Neural progenitor cell (in vitro differentiated cells): ENCODE measurements at regions not wholly inside any gene's neighbourhood (a gene's known extent, or its start where the extent isn't known, plus 50 kb on each side); places are given as distances from the start of the nearest gene placed in this dataset.

Source experiments
- EZH2 ChIP-seq: fragments of 200-600 bp; sonication (generic); IDR thresholded peaks from 2 replicates; pipeline ENCODE4 v1.6.1; 2017; ENCODE audit warnings: antibody characterized with exemption, mild to moderate bottlenecking, moderate library complexity
- EZH2phosphoT487 ChIP-seq: fragments of 200-600 bp; sonication (generic); IDR thresholded peaks from 2 replicates; pipeline ENCODE4 v1.6.1; 2017; ENCODE audit warnings: antibody characterized with exemption
- TF ChIP-seq, protein P1 (sequence below): fragments of 200-600 bp; sonication (generic); IDR thresholded peaks from 2 replicates; pipeline ENCODE4 v1.5.1; 2017; ENCODE audit warnings: antibody characterized with exemption, mild to moderate bottlenecking

DNA sequence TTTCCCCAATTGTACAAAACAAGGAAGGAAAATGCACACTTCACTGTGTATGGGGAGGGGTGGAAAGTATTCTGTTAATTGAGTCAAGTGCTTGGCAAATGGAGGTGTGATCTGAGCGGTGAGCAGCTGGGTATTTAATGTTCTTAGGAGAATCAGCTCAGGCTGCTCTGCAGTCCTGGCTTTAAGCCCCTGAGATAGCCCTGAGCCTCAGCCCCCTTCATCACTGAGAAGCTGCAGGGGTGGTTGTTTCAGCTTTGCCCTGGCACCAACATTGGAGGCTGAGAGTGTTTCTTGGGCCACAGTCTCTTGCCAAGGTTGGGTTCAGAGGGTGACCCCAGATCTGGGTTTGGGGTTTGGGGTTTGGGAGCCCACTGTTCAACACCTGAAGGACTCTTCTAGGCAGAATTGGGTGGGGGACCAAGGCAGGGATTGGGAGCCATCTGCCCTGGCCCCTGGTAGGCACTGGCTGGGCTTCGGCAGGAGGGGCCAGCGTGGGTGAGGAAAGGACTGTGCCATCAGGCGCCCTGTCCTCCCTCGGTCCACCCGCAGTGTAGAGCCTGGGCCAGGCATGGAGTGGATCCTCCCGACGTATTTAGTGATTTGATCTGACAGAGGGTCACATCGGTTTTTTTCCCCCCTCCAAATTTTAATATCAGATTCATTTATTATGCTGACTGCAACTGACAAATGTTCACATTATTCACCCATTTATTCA, 66.7 kb upstream of the ZNF536 start:
- TF ChIP-seq, protein P1, sequence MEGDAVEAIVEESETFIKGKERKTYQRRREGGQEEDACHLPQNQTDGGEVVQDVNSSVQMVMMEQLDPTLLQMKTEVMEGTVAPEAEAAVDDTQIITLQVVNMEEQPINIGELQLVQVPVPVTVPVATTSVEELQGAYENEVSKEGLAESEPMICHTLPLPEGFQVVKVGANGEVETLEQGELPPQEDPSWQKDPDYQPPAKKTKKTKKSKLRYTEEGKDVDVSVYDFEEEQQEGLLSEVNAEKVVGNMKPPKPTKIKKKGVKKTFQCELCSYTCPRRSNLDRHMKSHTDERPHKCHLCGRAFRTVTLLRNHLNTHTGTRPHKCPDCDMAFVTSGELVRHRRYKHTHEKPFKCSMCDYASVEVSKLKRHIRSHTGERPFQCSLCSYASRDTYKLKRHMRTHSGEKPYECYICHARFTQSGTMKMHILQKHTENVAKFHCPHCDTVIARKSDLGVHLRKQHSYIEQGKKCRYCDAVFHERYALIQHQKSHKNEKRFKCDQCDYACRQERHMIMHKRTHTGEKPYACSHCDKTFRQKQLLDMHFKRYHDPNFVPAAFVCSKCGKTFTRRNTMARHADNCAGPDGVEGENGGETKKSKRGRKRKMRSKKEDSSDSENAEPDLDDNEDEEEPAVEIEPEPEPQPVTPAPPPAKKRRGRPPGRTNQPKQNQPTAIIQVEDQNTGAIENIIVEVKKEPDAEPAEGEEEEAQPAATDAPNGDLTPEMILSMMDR, result no peak
- no peak for TF ChIP-seq EZH2
- TF ChIP-seq EZH2phosphoT487, result no peak
